Activated B cell treated with CpG ODN at 0.5 μM for 24 hours (primary cell): ENCODE measurements at regions not wholly inside any gene's neighbourhood (a gene's known extent, or its start where the extent isn't known, plus 50 kb on each side); places are given as distances from the start of the nearest gene placed in this dataset.

ENCODE experiments used
- ATAC-seq: fragments of 200-7000 bp; cut with Tn5 transposase; one replicate; pipeline ENCODE4 v1.10.0; 2021; ENCODE audit warnings: low read depth, mild to moderate bottlenecking, moderate library complexity
- CTCF ChIA-PET: fragments of 350-600 bp; sonication (Branson Sonifier 250); formaldehyde crosslinking; loops from one replicate; lab custom pipeline; 2021; ENCODE audit warnings: antibody characterized with exemption; lab: Charles Lee
- POLR2A ChIA-PET: fragments of 350-600 bp; sonication (Branson Sonifier 250); formaldehyde crosslinking; loops from one replicate; lab custom pipeline; 2021; ENCODE audit warnings: antibody characterized with exemption; lab: Charles Lee
- DNase-seq: peaks from one replicate; pipeline ENCODE4 v3.0.0; 2022
- H3K27ac Mint-ChIP-seq: one replicate; pipeline ENCODE4 v1.8.0; 2020; ENCODE audit warnings: mixed read lengths
- H3K27me3 Mint-ChIP-seq: one replicate; pipeline ENCODE4 v1.8.0; 2021; ENCODE audit warnings: mixed read lengths
- H3K36me3 Mint-ChIP-seq: one replicate; pipeline ENCODE4 v1.8.0; 2021; ENCODE audit warnings: low read depth, mixed read lengths
- H3K4me1 Mint-ChIP-seq: one replicate; pipeline ENCODE4 v1.8.0; 2021; ENCODE audit warnings: mixed read lengths
- H3K4me3 Mint-ChIP-seq: one replicate; pipeline ENCODE4 v1.8.0; 2020; ENCODE audit warnings: mild to moderate bottlenecking, mixed read lengths
- H3K9me3 Mint-ChIP-seq: one replicate; pipeline ENCODE4 v1.8.0; 2020; ENCODE audit warnings: mixed read lengths
- CTCF ChIP-seq: fragments of 200-600 bp; IDR thresholded peaks from one replicate; pipeline ENCODE4 v1.8.0; 2022; ENCODE audit warnings: antibody characterized with exemption, mild to moderate bottlenecking
- intact Hi-C: fragments of 100-400 bp; cut with micrococcal nuclease; formaldehyde crosslinking; loops from one replicate; pipeline ENCODE4 v1.15.1; 2024

GRCh38 chrX:109872021-109872732, 130.7 kb upstream of the TMEM164 start:
- no peak for DNase-seq
- no peak for TF ChIP-seq CTCF
- Mint-ChIP-seq H3K36me3 (no peaks in the 10 kb centered on the region), H3K4me1 (no peaks in the 10 kb centered on the region), H3K27me3 (no peaks in the 10 kb centered on the region), H3K4me3 (no peak overlapping the region), H3K27ac (no peak overlapping the region), H3K9me3 (no peaks in the 10 kb centered on the region)
- ChIA-PET POLR2A (no interaction called here), CTCF (no interaction called here)
- intact Hi-C loops, result no loop called here
- ATAC-seq, result no peak

GRCh38 chrX:109873574-109873973, 129.3 kb upstream of the TMEM164 start:
- ATAC-seq, result no peak
- Mint-ChIP-seq H3K4me1 (peaks cover 5% of the 10 kb centered on the region), H3K36me3 (no peaks in the 10 kb centered on the region), H3K9me3 (no peaks in the 10 kb centered on the region), H3K27me3 (no peaks in the 10 kb centered on the region), H3K4me3 (no peak overlapping the region), H3K27ac (no peak overlapping the region)
- TF ChIP-seq CTCF, result no peak
- intact Hi-C loops, result no loop called here
- ChIA-PET POLR2A (no interaction called here), CTCF (no interaction called here)
- DNase-seq, result no peak

GRCh38 chrX:109873983-109874382, 128.9 kb upstream of the TMEM164 start:
- peaks cover 6% of the 10 kb centered on the region for H3K4me1 Mint-ChIP-seq
- no peak overlapping the region for H3K27ac Mint-ChIP-seq
- H3K27me3 Mint-ChIP-seq, result no peaks in the 10 kb centered on the region
- H3K36me3 Mint-ChIP-seq, result no peaks in the 10 kb centered on the region
- ATAC-seq (no peak), DNase-seq (no peak)
- CTCF ChIA-PET, result no interaction called here
- POLR2A ChIA-PET, result interaction anchor here (0.6 kb wide), 1 partner anchor 13 kb away, joined by 3 read pairs; no protein-coding TSS in a partner anchor
- intact Hi-C loops, result no loop called here
- H3K9me3 Mint-ChIP-seq, result no peaks in the 10 kb centered on the region
- H3K4me3 Mint-ChIP-seq, result no peak overlapping the region
- no peak for TF ChIP-seq CTCF

- H3K4me3 Mint-ChIP-seq, result no peak overlapping the region
- CTCF ChIA-PET, result no interaction called here
- no peak for DNase-seq
- no peak for TF ChIP-seq CTCF
- H3K27ac Mint-ChIP-seq, result no peak overlapping the region
- H3K36me3 Mint-ChIP-seq, result no peaks in the 10 kb centered on the region
- no peaks in the 10 kb centered on the region for H3K9me3 Mint-ChIP-seq
- no peak for ATAC-seq
- H3K27me3 Mint-ChIP-seq, result no peaks in the 10 kb centered on the region
- POLR2A ChIA-PET, result interaction anchor here (0.6 kb wide), 1 partner anchor 13 kb away, joined by 3 read pairs; no protein-coding TSS in a partner anchor
- peaks cover 6% of the 10 kb centered on the region for H3K4me1 Mint-ChIP-seq
- intact Hi-C loops, result no loop called here
Observed at GRCh38 chrX:109874548-109874947, 128.4 kb upstream of the TMEM164 start.

GRCh38 chrX:109875831-109876230, 127.1 kb upstream of the TMEM164 start:
- Mint-ChIP-seq H3K36me3 (no peaks in the 10 kb centered on the region), H3K4me1 (peaks cover 13% of the 10 kb centered on the region), H3K9me3 (no peaks in the 10 kb centered on the region), H3K4me3 (no peak overlapping the region), H3K27ac (no peak overlapping the region), H3K27me3 (no peaks in the 10 kb centered on the region)
- no peak for TF ChIP-seq CTCF
- DNase-seq, result no peak
- ChIA-PET POLR2A (no interaction called here), CTCF (no interaction called here)
- intact Hi-C loops, result no loop called here
- no peak for ATAC-seq
